ENCODE measurements at regions not wholly inside any gene's neighbourhood (a gene's known extent, or its start where the extent isn't known, plus 50 kb on each side); places are given as distances from the start of the nearest gene placed in this dataset.
A peak's percentile ranks its signal among the peaks of the same experiment; 100 is the strongest.

DNA sequence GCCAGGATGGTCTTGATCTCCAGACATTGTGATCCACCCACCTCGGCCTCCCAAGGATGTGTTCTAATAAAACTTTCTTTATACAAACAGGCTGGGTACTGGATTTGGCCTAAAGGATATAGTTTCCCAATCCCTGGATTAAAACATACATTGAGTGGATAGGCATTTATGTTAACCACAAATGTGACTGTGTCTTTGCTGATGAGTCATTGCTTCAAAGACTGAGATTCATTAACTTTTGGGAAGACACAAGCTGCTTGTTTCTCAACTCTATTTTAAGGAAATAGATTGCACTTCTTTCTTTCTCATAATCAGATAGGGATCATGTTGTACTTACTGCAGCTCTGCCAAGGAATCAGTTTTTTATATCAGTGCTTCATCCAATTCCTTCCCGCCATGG lies 131.3 kb upstream of the AGA start:
- DNase-seq (ENCODE audit: low spot score), result peak; percentile 75

DNA sequence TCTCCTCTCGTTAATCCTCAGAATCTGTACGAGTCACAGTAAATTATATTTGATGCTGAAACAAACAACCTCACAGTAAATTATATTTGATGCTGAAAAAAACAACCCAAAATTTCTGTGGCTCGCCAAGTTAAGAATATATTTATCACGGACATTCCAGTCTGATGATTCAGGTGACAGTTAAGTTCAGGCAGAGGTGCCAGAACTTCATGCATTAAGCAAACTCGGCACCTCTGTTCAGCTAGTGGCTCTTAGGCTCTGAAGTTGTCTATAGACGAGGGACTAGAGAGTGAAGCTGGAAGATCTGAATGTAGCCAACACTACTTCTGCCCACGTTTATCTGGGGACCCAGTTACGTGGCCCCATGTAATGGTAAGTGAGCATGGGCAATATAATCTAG lies 132.2 kb upstream of the AGA start:
- DNase-seq (ENCODE audit: low spot score), result no peak

DNA sequence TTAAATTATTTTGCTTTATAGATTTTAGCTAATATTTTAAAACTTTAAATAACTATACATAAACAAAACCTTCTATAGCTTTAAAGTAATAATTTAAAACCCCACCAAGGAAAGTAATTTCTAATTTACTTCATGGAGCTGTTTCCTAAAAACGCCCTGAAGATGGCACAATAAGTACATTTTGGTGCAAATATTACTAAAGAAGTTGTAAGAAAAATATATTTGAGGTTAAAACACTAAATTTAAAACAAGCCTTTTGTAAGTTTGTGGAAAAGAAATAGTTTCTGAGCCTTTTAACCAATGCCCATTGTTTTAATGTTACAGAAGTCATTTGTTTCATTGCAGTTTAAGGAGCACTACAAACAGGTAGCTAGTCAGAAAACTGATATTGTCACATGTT lies 137.4 kb upstream of the AGA start:
- DNase-seq (ENCODE audit: low spot score), result no peak

DNA sequence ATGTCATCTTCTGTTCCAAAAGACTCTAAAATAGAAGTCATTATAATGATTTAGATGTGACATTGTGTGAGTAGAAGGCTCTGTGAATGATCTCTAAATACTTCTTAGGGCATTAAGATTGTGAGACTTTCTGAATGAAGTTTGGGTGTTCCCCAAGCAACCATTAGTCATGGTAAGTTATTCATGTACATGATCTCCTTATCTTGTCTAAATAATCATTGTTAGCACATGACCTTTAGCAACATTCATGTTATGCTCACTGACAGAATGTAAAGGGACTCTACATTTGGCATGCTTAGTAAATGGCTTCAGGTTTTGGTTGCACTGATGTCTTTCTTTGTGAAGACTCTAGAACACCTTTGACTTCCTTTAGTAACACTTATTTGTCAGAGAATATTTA lies 140.8 kb upstream of the AGA start:
- no peak for DNase-seq (ENCODE audit: low spot score)

DNA sequence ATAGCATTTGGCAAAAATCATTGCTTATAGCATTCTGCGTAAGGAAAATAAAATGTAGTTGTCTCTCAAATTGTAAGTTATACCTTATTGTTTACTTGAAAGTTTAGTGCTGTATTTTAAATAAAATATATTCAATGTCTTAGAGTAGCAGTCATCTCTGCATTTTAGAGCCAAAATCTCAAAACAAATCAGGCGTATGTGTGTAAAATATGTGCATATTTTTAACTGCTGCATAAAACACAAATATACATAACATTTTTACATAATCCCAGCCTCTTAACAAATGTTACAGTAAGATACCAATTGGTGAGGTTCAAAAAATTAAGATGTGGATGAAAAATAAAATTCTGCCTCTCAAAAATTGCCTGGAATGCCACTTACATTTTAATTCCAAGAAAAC lies 145.8 kb upstream of the AGA start:
- no peak for DNase-seq (ENCODE audit: low spot score)

DNA sequence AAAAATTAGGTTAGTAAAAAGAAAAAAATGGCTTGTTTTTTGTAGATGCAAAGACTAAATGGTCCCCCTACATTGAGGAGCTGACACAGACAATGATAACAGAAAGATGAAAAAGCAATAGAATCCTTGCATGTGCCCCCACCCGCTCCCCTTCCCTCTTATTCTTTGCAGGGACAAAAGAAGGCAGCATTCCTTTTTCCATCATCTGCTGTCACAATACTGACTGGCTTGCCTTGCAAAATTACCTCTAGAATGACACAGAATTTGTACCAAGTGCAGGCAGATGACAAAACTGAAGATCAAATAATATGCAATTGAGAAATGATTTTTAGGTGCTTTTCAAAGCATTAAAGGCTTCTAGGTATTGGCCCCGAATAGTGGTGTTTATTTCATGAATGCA lies 153.1 kb upstream of the AGA start:
- DNase-seq (ENCODE audit: low spot score), result no peak

DNA sequence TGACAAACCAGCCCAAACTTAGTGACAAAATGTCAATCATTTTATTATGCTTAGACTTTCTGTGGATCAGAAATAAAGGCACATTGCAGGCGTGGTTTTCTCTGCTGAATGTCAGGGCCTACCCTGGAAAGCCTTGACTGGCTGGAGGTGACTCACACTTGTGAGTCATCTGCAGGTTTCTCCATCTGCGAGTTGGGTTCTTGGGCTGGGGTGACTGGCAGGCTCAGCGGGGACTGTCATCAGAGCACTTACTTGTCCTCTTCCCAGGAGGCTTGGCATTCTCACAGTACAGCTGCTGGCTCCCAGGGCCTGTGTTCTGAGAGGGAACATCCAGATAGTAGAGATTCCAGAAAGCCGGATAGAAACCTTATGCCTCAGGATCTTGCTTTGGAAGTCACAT lies 153.8 kb upstream of the AGA start:
- DNase-seq (ENCODE audit: low spot score), result peak; percentile 90

DNA sequence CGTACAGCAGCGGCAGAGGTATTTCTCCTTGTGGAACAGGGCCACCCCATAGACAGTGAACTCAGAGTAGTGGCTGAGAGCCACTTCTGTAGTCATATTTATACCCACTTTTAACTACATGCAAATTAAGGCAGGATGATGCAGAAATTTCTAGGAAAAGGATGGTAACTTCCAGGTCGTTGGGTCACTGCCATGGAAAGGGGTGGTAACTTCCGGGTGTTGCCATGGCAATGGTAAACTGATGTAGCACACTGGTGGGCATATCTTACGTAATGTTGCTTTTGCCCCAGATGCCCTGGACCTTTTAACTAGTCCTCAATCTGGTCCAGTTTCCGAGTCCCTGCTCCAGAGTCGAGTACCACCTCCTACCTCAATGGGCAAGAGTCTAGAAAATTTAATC lies 154.8 kb upstream of the AGA start:
- DNase-seq (ENCODE audit: low spot score), result no peak

DNA sequence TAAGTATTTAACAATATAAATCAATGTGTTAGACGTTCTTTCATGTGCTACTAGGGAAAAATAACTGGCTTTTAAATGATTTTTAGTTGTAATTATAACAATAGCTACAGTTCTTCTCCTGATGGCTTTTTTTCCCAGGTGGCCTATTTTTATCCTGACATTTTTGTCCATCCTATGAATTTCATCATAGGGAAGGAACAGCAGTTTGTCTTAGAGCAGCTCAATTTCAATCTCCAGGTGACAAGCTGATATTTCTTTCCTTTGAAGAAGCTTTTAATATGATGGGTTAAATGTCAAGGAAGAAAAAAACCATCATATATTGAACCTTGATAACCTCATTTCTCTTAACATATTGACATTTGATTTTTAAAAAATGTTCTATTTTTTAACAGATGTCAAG lies 163.0 kb upstream of the AGA start:
- no peak for DNase-seq (ENCODE audit: low spot score)

DNA sequence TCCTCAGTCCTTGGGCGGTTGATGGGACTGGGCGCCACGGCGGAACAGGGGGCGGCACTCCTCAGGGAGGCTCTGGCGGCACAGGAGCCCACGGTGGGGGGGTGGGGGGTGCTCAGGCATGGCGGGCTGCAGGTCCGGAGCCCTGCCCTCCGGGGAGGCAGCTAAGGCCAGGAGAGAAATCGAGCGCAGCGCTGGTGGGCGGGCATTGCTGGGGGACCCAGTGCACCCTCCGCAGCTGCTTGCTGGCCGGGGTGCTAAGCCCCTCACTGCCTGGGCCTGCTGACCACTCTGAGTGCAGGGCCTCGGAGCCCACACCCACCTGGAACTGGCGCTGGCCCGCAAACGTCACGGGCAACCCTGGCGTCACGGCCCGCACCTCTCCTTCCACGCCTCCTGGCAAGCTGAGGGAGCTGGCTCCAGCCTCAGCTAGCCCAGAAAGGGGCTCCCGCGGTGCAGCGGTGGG lies 164.9 kb upstream of the AGA start:
- no peak for DNase-seq (ENCODE audit: low spot score)

DNA sequence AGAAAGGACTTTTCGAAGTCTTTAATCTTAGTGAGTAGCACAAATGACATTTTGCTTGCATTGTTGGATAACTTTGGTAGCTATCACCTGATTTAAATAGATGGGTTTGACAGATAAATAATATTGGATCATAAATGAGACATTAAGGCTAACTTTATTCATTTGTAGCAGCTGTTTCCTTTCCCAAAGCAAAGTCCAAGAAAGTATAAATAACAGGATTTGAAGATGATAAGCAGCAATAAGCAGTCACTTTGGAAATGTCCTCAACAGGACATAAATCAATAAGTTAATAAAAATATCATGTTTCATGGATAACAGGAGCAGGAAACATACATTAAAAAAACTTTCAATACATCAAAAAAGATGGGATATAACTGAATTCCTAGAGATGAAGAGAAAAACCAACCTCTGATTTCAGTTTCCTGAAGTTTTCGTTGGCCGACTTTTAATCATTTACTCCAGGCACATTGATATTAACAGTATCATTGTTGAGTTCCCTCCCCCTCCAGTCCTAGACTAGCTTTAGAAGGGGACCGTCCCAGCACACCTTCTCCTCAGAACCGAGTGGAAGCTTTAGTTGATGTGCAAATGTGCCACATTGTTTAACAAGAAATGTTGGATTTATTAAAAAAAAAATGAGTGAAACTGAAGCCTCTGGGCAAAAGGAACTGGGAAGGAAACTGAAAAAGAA lies 169.9 kb upstream of the AGA start:
- no peak for DNase-seq (ENCODE audit: low spot score)

DNA sequence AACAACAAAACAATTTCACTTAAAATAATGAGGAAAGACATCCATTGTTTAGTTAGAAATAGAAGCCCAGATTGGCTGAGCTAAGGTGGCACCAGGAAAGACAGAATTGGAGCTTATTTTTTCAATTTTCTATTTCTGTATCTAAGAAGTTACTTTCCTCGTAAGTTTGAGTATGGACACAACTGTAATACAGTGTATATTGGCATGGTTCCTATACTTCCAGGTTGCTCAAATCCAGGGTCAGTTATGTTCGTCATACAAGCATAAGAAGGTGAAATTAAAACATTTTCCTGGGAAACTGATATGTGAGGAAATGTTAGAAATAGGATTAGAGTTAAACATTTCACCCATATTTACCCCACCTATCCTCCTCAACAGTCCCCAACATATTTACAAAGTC lies 170.4 kb upstream of the AGA start:
- no peak for DNase-seq (ENCODE audit: low spot score)

DNA sequence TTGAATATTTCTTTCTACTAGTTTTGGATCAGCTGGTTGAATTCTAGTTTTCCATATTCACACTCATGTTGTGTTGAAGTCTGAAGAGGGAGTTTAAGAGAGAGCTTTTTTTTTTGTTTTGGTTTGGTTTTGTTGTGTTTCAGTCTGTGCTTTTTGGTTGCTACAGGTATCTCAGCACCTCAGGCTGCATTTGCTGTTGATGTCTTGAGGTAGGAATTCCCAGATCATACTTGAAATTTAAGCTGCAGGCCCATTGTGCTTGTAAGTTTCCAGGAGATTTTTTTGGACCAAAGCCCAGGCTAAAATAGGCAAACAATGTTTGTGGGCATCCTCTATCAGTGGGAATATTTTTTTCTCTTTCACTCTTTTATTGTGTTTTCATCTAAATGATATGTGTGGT lies 190.2 kb upstream of the AGA start:
- DNase-seq (ENCODE audit: low spot score), result no peak

DNA sequence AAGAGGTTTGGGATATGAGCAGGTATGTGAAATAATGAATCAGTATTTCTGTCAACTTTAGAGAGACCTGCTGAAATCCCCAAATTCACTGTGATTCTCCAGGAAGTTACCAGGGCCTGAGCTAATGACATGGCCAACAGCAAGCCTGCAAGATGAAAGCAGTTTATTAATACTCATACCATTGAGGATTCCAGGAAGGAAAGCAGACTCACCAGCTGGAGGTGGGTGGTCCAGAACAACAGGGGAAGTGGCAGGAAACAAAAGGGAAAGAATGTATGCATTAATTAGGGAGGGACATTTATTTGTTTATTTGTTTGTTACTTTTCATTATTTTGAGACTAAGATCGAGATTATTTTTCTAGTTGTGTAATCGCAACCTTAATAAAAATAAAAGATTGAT lies 196.6 kb upstream of the AGA start:
- no peak for DNase-seq (ENCODE audit: low spot score)

DNA sequence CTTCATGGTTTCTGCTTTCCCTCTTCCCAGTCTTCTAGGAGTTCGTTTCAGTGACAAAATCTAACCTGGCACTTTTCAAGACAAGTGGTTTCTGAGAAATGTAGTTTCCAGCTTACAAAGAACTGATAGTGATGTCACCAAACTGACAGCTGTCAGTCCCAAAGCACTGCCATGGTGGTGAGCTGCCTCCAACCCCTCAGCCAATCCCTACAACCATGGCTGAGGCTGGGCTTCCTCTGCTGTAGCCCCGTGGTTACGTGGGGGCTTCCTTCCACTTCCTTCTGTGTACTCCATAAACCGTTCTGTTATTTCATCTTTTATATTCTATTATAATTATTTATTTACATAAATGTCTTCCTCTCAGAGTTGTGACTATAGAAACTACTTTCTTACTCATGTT lies 198.6 kb upstream of the AGA start:
- no peak for DNase-seq (ENCODE audit: low spot score)

DNA sequence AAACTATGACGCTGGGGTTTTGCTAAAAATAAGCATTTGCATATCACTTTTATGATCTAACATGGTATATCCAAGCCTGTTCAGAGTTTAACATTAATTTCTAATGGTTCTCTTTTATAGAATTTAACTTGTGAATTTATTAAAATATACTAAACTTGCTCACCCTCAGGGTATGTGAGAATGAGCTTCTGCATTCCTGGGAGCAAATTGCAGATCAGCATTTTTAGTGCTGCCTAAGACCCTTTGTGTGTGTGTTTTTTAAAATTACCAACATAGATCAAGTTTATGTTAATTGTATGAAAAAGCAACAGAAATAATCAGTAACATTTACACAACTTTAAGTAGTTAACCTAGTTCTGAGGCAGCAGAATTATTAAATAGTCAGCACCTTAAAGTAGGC lies 218.0 kb upstream of the AGA start:
- DNase-seq (ENCODE audit: low spot score), result no peak

DNA sequence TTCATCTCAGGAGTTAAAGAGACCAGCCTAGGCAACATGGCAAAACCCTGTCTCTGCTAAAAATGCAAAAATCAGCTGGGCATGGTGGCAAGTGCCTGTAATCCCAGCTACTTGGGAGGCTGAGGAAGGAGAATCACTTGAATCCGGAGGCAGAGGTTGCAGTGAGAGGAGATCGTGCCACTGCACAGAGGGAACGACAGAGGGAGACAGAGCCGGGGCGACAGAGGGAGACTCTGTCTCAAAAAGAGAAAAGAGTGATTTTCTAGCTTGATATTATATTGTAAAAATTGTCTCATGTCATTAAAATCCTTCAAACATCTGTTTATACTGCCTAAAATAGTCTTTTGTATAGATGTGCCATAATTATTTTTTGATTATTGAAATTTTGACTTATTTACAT lies 225.4 kb upstream of the AGA start:
- DNase-seq (ENCODE audit: low spot score), result peak; percentile 32

DNA sequence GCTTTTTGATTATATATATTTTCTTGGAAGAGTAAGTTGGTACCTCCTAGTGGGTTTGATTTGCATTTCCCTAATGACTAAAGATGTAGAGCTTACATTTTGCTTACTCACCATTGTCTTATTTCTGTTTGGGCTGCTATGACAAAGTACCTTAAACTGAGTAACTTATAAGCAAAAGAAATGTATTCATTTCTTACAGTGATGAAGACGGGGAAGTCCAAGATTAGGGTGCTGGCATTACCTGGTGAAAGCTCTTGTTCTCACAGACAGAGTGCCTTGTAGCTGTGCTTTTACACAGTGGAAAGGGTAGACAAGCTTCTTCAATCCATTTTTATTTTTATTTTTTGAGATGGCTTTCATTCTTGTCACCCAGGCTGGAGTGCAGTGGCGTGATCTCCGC lies 229.2 kb upstream of the AGA start:
- DNase-seq (ENCODE audit: low spot score), result no peak

DNA sequence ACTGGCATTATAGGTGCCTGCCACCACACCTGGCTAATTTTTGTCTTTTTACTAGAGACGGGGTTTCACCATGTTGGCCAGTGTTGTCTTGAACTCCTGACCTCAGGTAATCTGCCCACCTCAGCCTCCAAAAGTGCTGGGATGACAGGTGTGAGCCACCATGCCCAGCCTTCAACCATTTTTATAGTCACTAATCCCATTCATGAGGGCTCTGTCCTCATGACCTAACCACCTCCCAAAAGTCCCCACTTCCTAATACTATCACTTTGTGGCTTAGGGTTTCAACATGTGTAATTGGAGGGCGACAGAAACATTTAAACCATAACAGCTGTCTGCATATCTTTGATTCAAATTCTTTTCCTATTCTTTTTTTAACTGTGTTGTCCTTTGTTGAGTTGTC lies 229.6 kb upstream of the AGA start:
- no peak for DNase-seq (ENCODE audit: low spot score)

DNA sequence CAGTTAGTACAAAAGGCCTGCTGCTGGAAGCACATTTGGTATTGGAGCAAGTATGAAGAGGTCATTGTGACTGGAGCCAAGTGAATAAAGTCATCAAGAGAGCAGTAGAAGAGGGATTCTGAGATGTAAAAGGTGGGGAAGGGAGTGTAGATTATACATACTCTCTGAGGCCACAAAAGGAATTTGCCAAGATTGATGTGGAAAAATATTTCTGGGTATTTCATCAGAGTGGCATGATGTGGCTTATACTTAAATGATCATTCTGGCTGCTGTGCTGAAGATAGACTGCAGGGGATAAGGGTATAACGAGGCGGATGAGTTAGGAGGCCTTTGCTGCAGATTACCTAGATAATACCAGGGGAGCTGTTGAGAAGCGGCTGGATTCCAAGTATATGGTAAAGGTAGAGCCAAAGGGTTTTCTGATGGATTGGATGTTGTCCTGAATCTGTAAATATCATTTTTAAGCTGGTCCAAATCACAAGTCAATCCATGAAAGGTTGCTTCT lies 231.8 kb upstream of the AGA start:
- no peak for DNase-seq (ENCODE audit: low spot score)

DNA sequence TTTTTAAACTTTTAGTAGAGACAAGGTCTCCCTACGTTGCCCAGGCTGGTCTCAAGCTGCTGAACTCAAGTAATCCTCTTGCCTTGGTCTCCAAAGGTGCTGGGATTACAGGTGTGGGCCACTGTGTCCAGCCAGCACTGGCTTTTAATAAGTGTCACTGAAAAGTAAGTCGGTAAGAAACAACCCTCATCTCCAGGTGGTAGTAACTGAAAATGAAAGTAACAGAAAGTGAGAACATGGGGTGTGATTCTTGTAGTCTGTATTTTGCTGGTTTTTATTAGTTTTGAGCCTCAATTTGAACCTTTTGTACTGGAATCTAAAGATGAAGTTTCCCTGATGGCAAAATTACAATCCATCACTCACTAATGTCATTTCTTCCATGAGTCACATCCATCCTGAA lies 238.1 kb upstream of the AGA start:
- DNase-seq (ENCODE audit: low spot score), result no peak

DNA sequence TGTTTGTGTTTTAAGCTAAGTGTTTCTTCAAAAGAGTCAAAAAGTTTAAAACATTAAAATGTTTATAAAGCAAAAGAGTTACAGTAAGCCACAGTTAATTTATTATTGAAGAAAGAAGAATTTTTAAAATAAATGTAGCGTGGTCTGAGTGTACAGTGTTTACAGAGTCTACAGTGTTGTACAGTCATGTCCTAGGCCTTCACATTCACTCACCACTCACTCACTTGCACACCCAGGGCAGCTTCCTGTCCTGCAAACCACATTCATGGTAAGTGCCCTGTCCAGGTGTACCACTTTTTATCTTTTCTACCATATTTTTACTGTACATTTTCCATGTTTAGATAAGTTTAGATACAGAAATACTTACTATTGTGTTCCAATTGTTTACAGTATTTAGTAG lies 239.7 kb upstream of the AGA start:
- no peak for DNase-seq (ENCODE audit: low spot score)

DNA sequence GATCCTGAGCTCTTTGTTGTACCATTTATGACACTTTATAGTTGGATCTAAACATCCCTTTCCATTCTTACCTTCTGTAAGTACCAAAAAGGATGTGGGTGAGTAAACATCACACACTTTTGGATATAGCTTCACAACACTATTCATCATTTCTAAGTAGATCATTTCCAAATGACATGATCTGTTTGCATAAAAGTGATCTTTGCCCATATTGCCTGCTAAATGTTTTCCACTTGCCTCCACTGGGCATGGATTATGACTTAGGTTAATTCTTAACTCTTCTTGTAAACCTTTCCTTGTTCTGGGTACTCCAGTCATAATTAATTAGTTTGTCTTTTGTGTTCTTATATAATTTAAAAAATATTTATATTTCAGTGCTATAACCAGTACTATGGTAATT lies 244.9 kb upstream of the AGA start:
- no peak for DNase-seq (ENCODE audit: low spot score)

DNA sequence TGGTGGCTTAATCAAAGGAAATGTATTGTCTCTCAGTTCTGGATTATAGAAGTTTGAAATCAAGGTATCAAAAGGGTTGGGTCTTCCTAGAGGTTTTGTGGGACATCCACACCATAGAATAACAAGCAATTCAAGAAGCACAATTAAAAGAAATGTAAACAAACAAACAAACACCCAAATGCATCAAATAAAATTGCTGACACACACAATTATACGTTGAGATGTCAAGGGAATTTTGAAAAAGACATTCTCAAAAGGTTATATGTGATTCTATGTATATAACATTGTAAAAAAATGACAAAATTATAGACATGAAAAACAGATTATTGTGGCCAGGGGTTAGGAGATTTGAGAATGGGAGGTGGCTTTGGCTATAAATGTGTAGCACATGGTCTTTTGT lies 250.7 kb upstream of the AGA start:
- no peak for DNase-seq (ENCODE audit: low spot score)

All from RKO (cell line).